Large intestine (tissue), 3 donors: ENCODE measurements at regions not wholly inside any gene's neighbourhood (a gene's known extent, or its start where the extent isn't known, plus 50 kb on each side); places are given as distances from the start of the nearest gene placed in this dataset.
"Not testable (repeated sequence)": the region's sequence is repeated elsewhere in the genome, so short reads cannot be mapped to it uniquely, and the experiment has no call there.

Source experiments
- DNase-seq, 2 donors: peaks; one replicate each; pipeline versions ENCODE4 v3.0.0 to v3.0.0-alpha.2; 2013
- H3K27ac ChIP-seq: one replicate; pipeline ENCODE4 v1.5.1; 2013; ENCODE audit warnings: low read length
- H3K27me3 ChIP-seq: 2 replicates; pipeline ENCODE4 v1.6.1; 2013; ENCODE audit warnings: low read length; ENCODE audit not compliant: control insufficient read depth, insufficient read depth
- H3K36me3 ChIP-seq: 2 replicates; pipeline ENCODE4 v1.6.1; 2013; ENCODE audit warnings: low read length; ENCODE audit not compliant: control insufficient read depth, insufficient read depth
- H3K4me1 ChIP-seq: one replicate; pipeline ENCODE4 v1.6.1; 2013; ENCODE audit warnings: low read length; ENCODE audit not compliant: control insufficient read depth, insufficient read depth
- H3K4me3 ChIP-seq: one replicate; pipeline ENCODE4 v1.5.1; 2013; ENCODE audit warnings: low read length
- H3K9me3 ChIP-seq: one replicate; pipeline ENCODE4 v1.6.1; 2013; ENCODE audit warnings: mild to moderate bottlenecking, low read depth, low read length, moderate library complexity; ENCODE audit not compliant: control insufficient read depth
- WGBS: methylation state at CpG from one replicate; pipeline ENCODE4 v1.1.5; 2013; ENCODE audit warnings: low lambda C conversion rate; ENCODE audit not compliant: insufficient coverage; 5-methylcytosine and 5-hydroxymethylcytosine counted together

DNA sequence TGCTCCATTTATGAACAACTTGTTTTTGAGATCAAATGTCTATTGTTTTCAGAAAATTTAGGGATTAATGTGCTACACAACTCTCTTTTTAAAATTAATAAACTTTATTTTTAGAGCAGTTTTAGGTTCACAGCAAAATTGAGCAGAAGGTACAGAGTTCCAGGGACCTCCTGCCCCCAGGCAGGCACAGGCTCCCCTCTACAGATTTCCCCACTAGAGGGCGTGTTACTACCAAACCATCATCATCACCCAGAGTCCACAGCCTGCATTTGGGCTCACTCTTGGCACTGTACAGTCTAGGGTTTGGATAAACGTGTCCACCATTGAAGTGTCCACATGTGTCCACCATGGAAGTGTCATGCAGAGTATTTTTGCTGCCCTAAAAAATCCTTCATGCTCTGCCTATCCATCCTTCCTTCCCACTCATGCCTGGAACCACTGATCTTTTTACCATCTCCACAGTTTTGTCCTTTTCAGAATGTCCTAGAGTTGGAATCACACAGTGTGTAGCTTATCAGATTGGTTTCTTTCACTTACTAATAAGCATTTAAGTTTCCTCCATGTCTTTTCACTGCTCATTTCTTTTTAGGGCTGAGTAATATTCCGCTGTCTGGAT is 61.7 kb downstream of the MRPL36 start:
- Histone ChIP-seq H3K27me3 (no peaks in the 10 kb centered on the region), H3K9me3 (no peaks in the 10 kb centered on the region), H3K36me3 (no peaks in the 10 kb centered on the region), H3K27ac (no peak overlapping the region), H3K4me3 (no peak overlapping the region), H3K4me1 (no peaks in the 10 kb centered on the region)
- no peak for DNase-seq
- WGBS: no CpG with 5 or more reads among the region's 3 CpGs

DNA sequence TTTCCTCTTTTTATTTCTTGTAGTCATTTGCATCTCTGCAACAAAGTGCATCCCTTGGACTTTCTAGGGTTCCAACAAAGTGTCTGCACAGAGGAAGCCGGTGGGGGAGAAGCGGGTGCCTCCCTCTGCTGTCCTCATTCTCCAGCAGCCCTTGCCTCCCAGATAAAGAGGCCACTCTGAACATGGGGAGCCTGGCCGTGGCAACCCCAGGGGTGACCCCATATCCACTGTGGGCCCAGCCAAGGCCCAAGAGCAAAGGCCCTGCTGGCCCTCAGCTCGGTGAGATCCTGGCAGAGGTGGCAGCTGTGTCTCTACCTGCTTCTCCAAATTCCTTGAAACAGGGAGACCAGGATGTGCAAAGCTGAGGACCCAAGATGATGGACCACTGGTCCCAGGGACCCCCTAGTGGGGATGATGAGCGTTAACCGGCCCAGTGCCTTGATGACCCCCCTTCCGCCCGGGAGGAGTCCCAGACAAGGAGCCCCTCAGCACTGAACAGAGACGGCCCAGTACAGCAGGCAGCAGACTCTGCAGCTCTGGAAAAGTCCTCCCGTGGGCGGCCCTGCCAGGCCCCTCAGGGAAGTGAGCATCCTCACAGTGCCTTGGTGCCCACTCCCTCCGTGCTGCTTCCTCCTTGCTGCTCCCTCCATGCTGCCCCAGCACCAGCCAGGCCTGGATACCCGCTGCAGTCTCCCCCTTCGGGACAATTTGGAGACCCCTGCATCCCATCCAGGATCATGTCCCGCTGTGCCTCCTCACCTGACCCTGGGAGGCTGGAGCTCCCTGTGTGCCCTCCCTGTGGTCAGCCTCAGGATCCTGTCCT is 62.5 kb downstream of the MRPL36 start:
- WGBS: no CpG with 5 or more reads among the region's 15 CpGs
- Histone ChIP-seq H3K4me3 (no peak overlapping the region), H3K4me1 (no peaks in the 10 kb centered on the region), H3K36me3 (no peaks in the 10 kb centered on the region), H3K27me3 (no peaks in the 10 kb centered on the region), H3K9me3 (no peaks in the 10 kb centered on the region), H3K27ac (no peak overlapping the region)
- no peak for DNase-seq

DNA sequence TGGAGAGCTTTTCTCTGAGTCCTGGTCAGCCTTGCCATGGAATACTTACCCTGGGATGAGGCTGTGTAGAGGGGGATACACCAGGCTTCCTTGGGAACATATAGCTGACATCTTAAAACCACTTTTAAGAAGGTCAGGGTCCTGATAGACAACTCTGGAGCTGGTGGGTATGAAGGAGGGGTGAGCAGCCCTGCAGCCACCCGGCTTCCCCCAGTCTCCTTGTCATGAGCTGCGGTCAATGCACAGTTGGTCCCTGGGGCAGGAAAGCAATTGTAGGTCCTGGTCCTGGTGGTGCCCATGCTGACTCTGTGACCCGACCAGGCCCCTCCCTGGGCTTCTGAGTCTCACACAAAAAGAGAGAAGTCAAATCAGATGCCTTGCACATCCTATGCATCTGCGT is 63.6 kb downstream of the MRPL36 start:
- Histone ChIP-seq H3K4me1 (no peaks in the 10 kb centered on the region), H3K9me3 (no peaks in the 10 kb centered on the region), H3K36me3 (no peaks in the 10 kb centered on the region), H3K27ac (no peak overlapping the region), H3K4me3 (no peak overlapping the region), H3K27me3 (no peaks in the 10 kb centered on the region)
- no CpG with 5 or more reads among the region's 4 CpGs for whole genome bisulfite sequencing
- DNase-seq: no peak

DNA sequence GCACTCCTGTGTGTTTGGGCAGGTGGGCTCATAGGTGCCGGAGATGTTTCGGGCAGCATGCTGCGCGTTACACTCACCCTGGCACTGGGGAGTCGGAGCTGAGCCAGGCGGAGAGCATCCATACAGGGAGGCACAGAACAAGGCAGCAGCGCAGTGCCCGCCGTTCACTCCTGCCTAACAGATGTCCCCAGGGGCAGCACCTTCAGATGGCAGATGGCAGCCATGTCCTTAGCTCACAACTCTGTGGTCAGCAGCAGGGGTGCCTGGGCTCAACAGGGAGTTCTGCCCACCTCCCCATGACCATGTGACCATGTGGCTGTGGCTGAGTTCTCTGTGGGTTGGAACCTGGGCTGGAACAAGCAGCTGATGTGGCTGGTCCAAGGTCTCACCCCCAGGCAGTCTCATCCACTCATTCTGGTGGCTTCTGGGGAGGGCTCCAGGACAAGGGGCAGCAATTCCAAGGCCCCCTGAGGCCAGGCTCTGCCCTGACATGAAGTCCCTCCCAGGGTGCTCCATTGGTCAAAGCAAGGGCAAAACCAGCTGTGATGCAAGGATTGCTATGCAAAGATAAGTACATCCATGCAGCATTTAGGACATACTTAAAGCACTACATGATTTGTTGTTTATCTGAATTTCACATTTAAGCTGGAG is 64.2 kb downstream of the MRPL36 start:
- no peak for DNase-seq
- Histone ChIP-seq H3K27ac (no peak overlapping the region), H3K4me3 (no peak overlapping the region), H3K36me3 (no peaks in the 10 kb centered on the region), H3K4me1 (no peaks in the 10 kb centered on the region), H3K27me3 (no peaks in the 10 kb centered on the region), H3K9me3 (no peaks in the 10 kb centered on the region)
- no CpG with 5 or more reads among the region's 9 CpGs for WGBS

DNA sequence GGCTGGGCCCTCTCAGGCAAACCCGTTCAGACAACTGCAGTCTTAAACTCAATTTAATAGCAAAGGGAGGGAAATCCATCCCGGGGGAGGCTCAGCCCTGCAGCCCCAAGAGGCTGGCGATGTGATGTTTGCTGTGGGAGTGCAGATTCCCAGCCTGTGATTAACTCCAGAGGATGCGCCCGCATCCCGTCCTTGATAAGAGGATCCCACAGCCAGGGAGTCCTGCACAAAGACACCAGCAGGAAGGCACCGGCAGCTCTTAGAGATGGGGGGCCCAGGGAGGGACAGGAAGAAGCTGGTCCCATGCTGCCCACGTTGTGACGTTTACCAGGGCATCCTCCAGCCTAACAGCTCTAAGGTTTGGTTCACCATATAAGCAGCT is 64.7 kb downstream of the MRPL36 start:
- no peaks in the 10 kb centered on the region for H3K4me1 ChIP-seq
- no peak for DNase-seq
- no peaks in the 10 kb centered on the region for H3K27me3 ChIP-seq
- no peak overlapping the region for H3K27ac ChIP-seq
- WGBS: no CpG with 5 or more reads among the region's 9 CpGs
- no peaks in the 10 kb centered on the region for H3K9me3 ChIP-seq
- no peak overlapping the region for H3K4me3 ChIP-seq
- no peaks in the 10 kb centered on the region for H3K36me3 ChIP-seq

DNA sequence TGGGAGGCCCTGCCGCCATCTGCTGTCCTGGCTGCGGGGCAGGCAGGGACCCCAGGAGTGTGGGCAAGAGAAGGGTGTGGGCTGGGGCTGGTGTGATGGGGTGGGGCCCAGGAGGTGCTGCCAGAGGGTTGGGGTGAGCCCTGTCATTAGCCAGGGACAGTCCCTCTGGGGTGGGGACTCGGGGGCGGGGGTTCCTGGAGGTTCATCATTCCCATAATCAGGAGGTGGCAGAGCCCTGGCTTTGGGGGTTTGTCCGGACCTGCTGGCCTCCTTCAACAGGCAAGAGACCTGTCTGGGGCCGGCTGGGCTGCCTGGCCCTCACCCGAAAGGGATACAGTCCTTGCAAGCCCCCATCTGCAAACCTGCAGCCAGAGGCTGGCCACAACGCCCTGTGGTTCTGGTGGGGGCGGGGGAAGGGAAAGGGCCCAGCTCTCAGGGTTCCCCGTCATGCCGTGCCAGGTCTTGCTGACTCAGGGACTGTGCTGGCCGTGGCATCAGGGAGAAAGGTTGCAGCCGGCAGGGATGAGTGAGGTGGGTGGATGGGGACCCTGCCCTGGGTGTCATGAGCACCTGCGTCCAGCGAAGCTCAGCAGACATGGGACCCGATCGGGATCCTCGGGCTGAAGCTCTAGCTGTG is 65.2 kb downstream of the MRPL36 start:
- no peaks in the 10 kb centered on the region for H3K9me3 ChIP-seq
- WGBS: no CpG with 5 or more reads among the region's 18 CpGs
- H3K36me3 ChIP-seq: no peaks in the 10 kb centered on the region
- H3K27me3 ChIP-seq: no peaks in the 10 kb centered on the region
- H3K4me1 ChIP-seq: no peaks in the 10 kb centered on the region
- no peak for DNase-seq
- no peak overlapping the region for H3K27ac ChIP-seq
- no peak overlapping the region for H3K4me3 ChIP-seq

DNA sequence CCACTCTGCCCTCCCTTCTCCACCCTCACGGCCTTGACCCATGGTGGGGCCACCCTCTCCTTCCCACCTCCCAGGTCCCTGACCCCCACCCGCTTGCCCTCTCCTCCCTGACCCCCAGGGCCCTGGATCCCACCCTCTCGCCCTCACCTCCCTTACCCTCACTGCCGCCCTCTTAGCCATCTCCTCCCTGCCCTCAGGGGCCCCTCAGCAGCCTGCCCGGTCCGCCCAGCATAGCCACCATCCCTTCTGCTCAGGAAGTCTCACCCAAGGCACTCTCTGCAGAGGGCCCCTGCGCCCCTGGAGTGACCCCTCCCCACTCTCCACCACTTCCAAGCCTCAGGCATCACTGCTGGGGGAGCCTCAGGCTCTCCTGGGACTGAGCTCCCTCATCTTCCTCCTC is 66.3 kb downstream of the MRPL36 start:
- no peak overlapping the region for H3K27ac ChIP-seq
- WGBS: no CpG with 5 or more reads among the region's 7 CpGs
- DNase-seq: no peak
- no peaks in the 10 kb centered on the region for H3K27me3 ChIP-seq
- no peak overlapping the region for H3K4me3 ChIP-seq
- H3K36me3 ChIP-seq: no peaks in the 10 kb centered on the region
- no peaks in the 10 kb centered on the region for H3K4me1 ChIP-seq
- H3K9me3 ChIP-seq: no peaks in the 10 kb centered on the region

DNA sequence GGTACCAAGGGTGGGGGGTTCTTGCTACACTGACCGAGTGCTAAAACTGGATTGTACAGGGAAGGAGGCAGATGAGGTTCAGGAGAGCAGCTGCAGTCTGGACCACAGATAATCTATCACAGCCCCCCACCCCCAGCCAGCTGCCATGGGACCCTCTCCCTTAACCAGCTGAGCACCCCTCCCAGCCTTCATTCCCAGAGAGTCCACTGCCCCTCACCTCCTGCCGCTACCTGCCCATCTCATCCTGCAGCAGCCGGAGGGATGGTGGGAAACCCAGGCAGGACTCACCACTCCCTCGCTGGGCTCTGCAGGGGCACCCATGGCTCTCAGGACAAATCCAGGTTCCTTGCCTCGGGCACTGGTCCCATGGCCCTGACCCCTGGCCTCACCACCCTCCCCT is 66.7 kb downstream of the MRPL36 start:
- Histone ChIP-seq H3K9me3 (no peaks in the 10 kb centered on the region), H3K36me3 (no peaks in the 10 kb centered on the region), H3K4me3 (no peak overlapping the region), H3K4me1 (no peaks in the 10 kb centered on the region), H3K27me3 (no peaks in the 10 kb centered on the region), H3K27ac (no peak overlapping the region)
- WGBS: no CpG with 5 or more reads among the region's 5 CpGs
- DNase-seq: no peak

DNA sequence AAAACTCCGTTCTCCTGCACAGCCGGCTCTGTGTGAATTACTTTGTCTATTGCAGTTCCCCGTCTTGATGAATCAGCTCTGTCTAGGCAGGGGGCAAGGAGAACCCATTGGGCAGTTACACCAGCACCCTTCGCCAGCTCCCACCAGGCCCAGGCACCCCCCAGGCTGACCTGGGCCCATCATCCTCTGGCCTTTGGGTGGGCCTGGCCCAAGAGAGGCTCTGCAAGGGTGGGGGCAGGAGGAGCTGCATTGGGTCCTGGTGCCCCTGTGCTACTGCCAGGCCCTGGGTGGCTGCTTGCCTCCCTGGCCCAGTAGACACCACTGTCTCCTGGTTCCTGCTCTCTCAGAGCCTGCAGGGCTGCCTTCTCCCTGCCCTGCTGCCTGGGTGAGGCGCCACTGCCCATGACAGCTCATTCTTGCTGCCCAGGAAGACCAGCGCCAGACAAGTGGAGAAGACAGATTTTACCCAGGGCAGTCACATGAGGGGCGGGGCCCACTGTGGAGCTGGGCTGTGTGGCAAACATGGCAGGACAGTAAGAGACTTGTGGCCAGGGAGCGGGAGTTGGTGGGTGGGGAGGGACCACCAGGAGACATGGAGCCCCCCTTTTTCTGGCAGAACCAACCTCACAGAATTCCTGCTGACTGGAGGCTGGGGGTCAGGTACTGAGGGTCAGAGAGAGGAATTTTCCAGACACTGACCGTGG is 67.2 kb downstream of the MRPL36 start:
- no CpG with 5 or more reads among the region's 9 CpGs for WGBS
- no peak for DNase-seq
- Histone ChIP-seq H3K27ac (no peak overlapping the region), H3K36me3 (no peaks in the 10 kb centered on the region), H3K4me1 (no peaks in the 10 kb centered on the region), H3K27me3 (no peaks in the 10 kb centered on the region), H3K9me3 (no peaks in the 10 kb centered on the region), H3K4me3 (no peak overlapping the region)

DNA sequence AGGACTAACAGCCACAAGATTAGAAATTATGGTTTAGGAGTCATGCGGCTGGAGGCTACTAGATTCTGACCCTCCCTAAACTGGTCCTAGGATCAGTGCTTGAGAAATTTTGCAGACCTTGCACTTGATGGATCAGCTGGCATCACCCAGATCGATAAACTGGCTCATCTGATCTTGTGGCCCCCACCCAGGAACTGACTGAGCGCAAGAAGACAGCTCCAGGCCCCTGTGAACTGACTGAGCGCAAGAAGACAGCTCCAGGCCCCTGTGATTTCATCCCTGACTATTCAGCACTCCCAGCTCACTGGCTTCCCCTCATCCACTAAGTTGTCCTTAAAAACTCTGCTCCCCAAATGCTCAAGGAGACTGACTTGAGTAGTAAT is 67.8 kb downstream of the MRPL36 start:
- H3K4me3 ChIP-seq, H3K27me3 ChIP-seq, H3K9me3 ChIP-seq, H3K36me3 ChIP-seq, DNase-seq, H3K27ac ChIP-seq, H3K4me1 ChIP-seq: not testable (repeated sequence)
- no CpG with 5 or more reads among the region's 4 CpGs for WGBS
